Astrocyte (in vitro differentiated cells and primary cell): ENCODE measurements at regions not wholly inside any gene's neighbourhood (a gene's known extent, or its start where the extent isn't known, plus 50 kb on each side); places are given as distances from the start of the nearest gene placed in this dataset.

Experiments used
- DNase-seq: peaks from one replicate; pipeline ENCODE4 v3.0.0-alpha.2; 2010; ENCODE audit warnings: low read depth
- FAIRE-seq: peaks from 2 replicates; lab custom pipeline; 2011; peaks lifted over from hg19 to GRCh38; lab: Jason Lieb, UNC
- H2AFZ ChIP-seq: 2 replicates; pipeline ENCODE4 v1.6.0; 2012; ENCODE audit warnings: low read depth, low read length, inconsistent platforms
- H3K27ac ChIP-seq: 2 replicates; pipeline ENCODE4 v1.5.1; 2011; ENCODE audit warnings: low read depth, low read length, inconsistent platforms
- H3K27me3 ChIP-seq: 2 replicates; pipeline ENCODE4 v1.6.0; 2011; ENCODE audit warnings: low read length, inconsistent platforms; ENCODE audit not compliant: insufficient read depth
- H3K36me3 ChIP-seq: 2 replicates; pipeline ENCODE4 v1.5.1; 2011; ENCODE audit warnings: low read length, inconsistent platforms; ENCODE audit not compliant: insufficient read depth
- H3K4me1 ChIP-seq: 2 replicates; pipeline ENCODE4 v1.5.1; 2011; ENCODE audit warnings: low read length, inconsistent platforms; ENCODE audit not compliant: insufficient read depth
- H3K4me2 ChIP-seq: 2 replicates; pipeline ENCODE4 v1.6.0; 2012; ENCODE audit warnings: low read length, inconsistent platforms
- H3K4me3 ChIP-seq: 2 replicates; pipeline ENCODE4 v1.5.1; 2011; ENCODE audit warnings: low read depth, mild to moderate bottlenecking, low read length, inconsistent platforms; ENCODE audit not compliant: insufficient read depth
- H3K79me2 ChIP-seq: 2 replicates; pipeline ENCODE4 v1.6.0; 2012; ENCODE audit warnings: mild to moderate bottlenecking, low read length, inconsistent platforms; ENCODE audit not compliant: insufficient read depth
- H3K9ac ChIP-seq: 2 replicates; pipeline ENCODE4 v1.6.0; 2012; ENCODE audit warnings: mild to moderate bottlenecking, low read length, inconsistent platforms
- H3K9me3 ChIP-seq: 2 replicates; pipeline ENCODE4 v1.5.1; 2012; ENCODE audit warnings: low read depth, mild to moderate bottlenecking, low read length, inconsistent platforms; ENCODE audit not compliant: insufficient read depth
- H4K20me1 ChIP-seq: 2 replicates; pipeline ENCODE4 v1.6.0; 2012; ENCODE audit warnings: low read length, inconsistent platforms; ENCODE audit not compliant: insufficient read depth
- H3K27ac Mint-ChIP-seq: one replicate; pipeline ENCODE4 v1.8.0; 2021; ENCODE audit warnings: mild to moderate bottlenecking, mixed read lengths; ENCODE audit not compliant: unreplicated experiment
- H3K27me3 Mint-ChIP-seq: one replicate; pipeline ENCODE4 v1.8.0; 2021; ENCODE audit warnings: low read depth, mixed read lengths; ENCODE audit not compliant: unreplicated experiment
- H3K36me3 Mint-ChIP-seq: one replicate; pipeline ENCODE4 v1.8.0; 2021; ENCODE audit warnings: low read depth, mixed read lengths; ENCODE audit not compliant: unreplicated experiment
- H3K4me1 Mint-ChIP-seq: one replicate; pipeline ENCODE4 v1.8.0; 2021; ENCODE audit warnings: low read depth, mixed read lengths; ENCODE audit not compliant: unreplicated experiment
- H3K4me3 Mint-ChIP-seq: one replicate; pipeline ENCODE4 v1.8.0; 2021; ENCODE audit warnings: mild to moderate bottlenecking, moderate library complexity, mixed read lengths; ENCODE audit not compliant: unreplicated experiment
- H3K9me3 Mint-ChIP-seq: one replicate; pipeline ENCODE4 v1.8.0; 2021; ENCODE audit warnings: mild to moderate bottlenecking, mixed read lengths; ENCODE audit not compliant: unreplicated experiment
- CTCF ChIP-seq: IDR thresholded peaks from 2 replicates; pipeline ENCODE4 v1.5.1; 2011; ENCODE audit warnings: low read depth, mild to moderate bottlenecking, inconsistent platforms, low read length, moderate library complexity; ENCODE audit not compliant: insufficient read depth
- EZH2 ChIP-seq: IDR thresholded peaks from 2 replicates; pipeline ENCODE4 v1.6.1; 2012; ENCODE audit warnings: mild to moderate bottlenecking, low read length, inconsistent platforms; ENCODE audit not compliant: insufficient read depth

- H3K9me3 ChIP-seq, result no peaks in the 10 kb centered on the region
- no peak overlapping the region for H3K27ac ChIP-seq
- no peaks in the 10 kb centered on the region for H3K27me3 ChIP-seq
- H3K79me2 ChIP-seq, result no peaks in the 10 kb centered on the region
- no peak overlapping the region for H3K9ac ChIP-seq
- DNase-seq (no peak), FAIRE-seq (no peak)
- H3K4me1 ChIP-seq, result peaks cover 4% of the 10 kb centered on the region
- no peak overlapping the region for H3K4me3 Mint-ChIP-seq
- H4K20me1 ChIP-seq, result no peaks in the 10 kb centered on the region
- H3K36me3 ChIP-seq, result no peaks in the 10 kb centered on the region
- TF ChIP-seq CTCF (no peak), EZH2 (no peak)
- peaks cover 6% of the 10 kb centered on the region for H3K4me1 Mint-ChIP-seq
- no peak overlapping the region for H3K27ac Mint-ChIP-seq
- no peaks in the 10 kb centered on the region for H3K27me3 Mint-ChIP-seq
- H2AFZ ChIP-seq, result no peak overlapping the region
- H3K36me3 Mint-ChIP-seq, result peaks cover 2% of the 10 kb centered on the region
- no peak overlapping the region for H3K4me3 ChIP-seq
- no peak overlapping the region for H3K4me2 ChIP-seq
- no peaks in the 10 kb centered on the region for H3K9me3 Mint-ChIP-seq
Observed at GRCh38 chr3:146306656-146307455, 56.0 kb upstream of the PLSCR4 start.

DNA sequence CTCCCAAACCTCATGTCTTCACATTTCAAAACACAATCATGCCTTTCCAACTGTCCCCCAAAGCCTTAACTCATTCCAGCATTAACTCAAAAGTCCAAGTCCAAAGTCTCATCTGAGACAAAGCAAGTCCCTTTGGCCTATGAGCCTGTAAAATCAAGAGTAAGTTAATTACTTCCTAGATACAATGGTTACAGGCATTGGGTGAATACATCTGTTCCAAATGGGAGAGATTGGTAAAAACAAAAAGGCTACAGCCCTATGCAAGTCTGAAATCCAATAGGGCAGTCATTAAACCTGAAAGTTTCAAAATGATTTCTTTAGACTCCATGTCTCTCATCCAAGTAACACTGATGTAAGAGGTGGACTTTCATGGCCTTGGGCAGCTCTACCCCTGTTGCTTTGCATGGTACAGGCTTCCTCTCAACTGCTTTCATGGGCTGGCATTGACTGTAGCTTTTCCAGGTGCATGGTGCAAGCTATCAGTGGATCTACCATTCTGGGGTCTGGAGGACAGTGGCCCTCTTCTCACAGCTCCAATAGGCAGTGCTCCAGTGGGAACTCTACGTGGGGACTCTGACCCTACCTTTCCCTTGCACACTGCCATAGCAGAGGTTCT lies 55.0 kb upstream of the PLSCR4 start:
- Histone ChIP-seq H3K9me3 (no peaks in the 10 kb centered on the region), H3K27ac (no peak overlapping the region), H3K4me3 (no peak overlapping the region), H3K27me3 (no peaks in the 10 kb centered on the region), H3K4me1 (peaks cover 4% of the 10 kb centered on the region), H4K20me1 (no peaks in the 10 kb centered on the region), H3K79me2 (no peaks in the 10 kb centered on the region), H3K36me3 (no peaks in the 10 kb centered on the region), H3K9ac (no peak overlapping the region), H3K4me2 (no peak overlapping the region), H2AFZ (no peak overlapping the region)
- Mint-ChIP-seq H3K27me3 (no peaks in the 10 kb centered on the region), H3K9me3 (no peaks in the 10 kb centered on the region), H3K36me3 (peaks cover 2% of the 10 kb centered on the region), H3K4me1 (peaks cover 6% of the 10 kb centered on the region), H3K4me3 (no peak overlapping the region), H3K27ac (no peak overlapping the region)
- DNase-seq (no peak), FAIRE-seq (no peak)
- TF ChIP-seq EZH2 (no peak), CTCF (no peak)

DNA sequence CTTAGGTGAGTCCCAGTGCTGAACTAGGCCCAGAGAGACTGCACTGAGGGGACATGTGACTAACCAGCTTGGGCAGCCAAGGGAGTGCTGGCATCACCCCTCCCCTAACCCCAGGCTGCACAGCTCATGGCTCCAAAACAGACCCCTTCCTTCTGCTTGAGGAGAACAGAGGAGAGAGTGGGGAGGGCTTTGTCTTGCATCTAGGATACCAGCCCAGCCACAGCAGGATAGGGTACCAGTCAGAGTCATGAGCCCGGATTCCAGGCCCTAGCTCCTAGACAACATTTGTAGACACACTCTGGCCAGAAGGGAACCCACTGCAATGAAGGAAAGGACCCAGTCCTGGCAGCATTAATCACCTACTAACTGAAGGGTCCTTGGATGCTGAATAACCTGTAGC lies 49.9 kb upstream of the PLSCR4 start:
- Mint-ChIP-seq H3K27me3 (no peaks in the 10 kb centered on the region), H3K9me3 (no peaks in the 10 kb centered on the region), H3K4me3 (no peak overlapping the region), H3K36me3 (no peaks in the 10 kb centered on the region), H3K4me1 (no peaks in the 10 kb centered on the region), H3K27ac (no peak overlapping the region)
- H3K4me3 ChIP-seq, result no peak overlapping the region
- no peaks in the 10 kb centered on the region for H3K27me3 ChIP-seq
- H4K20me1 ChIP-seq, result no peaks in the 10 kb centered on the region
- no peaks in the 10 kb centered on the region for H3K36me3 ChIP-seq
- H3K9me3 ChIP-seq, result no peaks in the 10 kb centered on the region
- no peaks in the 10 kb centered on the region for H3K4me1 ChIP-seq
- FAIRE-seq, result no peak
- DNase-seq, result no peak
- H2AFZ ChIP-seq, result no peak overlapping the region
- no peak overlapping the region for H3K4me2 ChIP-seq
- no peaks in the 10 kb centered on the region for H3K79me2 ChIP-seq
- H3K9ac ChIP-seq, result no peak overlapping the region
- no peak overlapping the region for H3K27ac ChIP-seq
- TF ChIP-seq EZH2, result no peak
- no peak for TF ChIP-seq CTCF
